ENCODE measurements at regions not wholly inside any gene's neighbourhood (a gene's known extent, or its start where the extent isn't known, plus 50 kb on each side); places are given as distances from the start of the nearest gene placed in this dataset.
"Not testable (repeated sequence)": the region's sequence is repeated elsewhere in the genome, so short reads cannot be mapped to it uniquely, and the experiment has no call there.

DNA sequence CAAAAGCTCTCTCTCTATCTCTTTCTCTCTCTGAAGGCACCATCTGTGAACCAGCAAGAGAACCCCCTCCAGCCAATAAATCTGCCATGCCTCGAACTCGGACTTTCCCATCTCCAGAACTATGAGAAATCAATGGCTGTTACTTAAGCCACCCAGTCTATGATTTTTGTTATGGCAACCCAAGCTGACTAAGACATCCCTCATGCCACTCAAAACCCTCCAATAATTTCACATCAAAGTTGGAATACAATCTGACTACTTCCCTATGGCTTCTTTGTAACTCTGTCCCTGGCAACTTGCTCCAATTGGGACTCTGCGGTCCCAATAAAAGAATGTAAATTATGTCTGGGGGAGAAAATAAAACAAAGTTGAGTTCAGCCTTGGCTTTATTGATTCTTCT is 265.7 kb downstream of the SHOX start:
- DNase-seq (ENCODE audit: low read depth) = no peak

DNA sequence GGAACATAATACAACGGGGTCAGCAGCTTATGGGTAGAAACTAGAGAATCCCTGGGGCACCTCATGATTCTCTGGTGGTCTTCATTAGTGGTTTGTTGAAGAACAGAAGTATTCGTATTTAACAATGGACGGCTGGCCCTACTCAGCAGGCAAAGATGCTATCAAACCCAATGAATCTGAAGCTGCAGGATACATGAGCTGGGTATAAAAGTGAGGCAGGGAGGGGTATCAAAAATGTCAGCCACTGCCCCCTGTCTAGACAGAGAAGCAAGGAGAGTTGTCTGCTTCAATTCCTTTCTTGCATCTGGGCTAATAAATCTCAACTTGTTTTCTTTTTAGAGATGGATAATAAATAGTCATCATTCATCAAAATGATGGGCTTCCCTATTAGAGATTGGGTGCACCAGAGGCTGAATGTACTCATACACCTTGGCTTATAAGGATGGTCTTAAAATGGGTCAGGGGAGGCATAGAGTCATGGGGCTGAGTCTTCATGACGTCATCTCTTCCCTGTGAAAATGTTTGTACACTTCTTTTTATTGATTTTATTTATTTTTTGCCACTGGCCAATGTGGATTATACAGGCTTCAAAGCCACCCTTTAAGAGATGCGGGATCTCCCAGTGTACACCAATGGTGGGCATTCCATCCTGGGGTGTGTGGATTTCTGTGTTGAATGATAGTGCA is 259.5 kb downstream of the SHOX start:
- DNase-seq (ENCODE audit: low read depth) = no peak

DNA sequence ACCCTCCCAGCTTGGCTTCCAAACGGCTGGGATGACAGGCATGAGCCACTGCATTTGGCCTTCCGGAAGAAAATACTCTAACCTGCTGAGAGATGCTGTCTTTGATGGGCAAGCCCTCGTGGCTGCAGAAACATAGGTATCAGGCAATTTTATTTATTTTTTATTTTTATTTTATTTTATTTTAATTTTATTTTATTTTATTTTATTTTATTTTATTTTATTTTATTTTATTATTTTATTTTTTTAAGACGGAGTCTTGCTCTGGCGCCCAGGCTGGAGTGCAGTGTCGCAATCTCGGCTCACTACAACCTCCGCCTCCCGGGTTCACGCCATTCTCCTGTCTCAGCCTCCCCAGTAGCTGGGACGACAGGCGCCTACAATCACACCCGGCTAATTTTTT is 257.1 kb downstream of the SHOX start:
- DNase-seq (ENCODE audit: low read depth) = not testable (repeated sequence)

DNA sequence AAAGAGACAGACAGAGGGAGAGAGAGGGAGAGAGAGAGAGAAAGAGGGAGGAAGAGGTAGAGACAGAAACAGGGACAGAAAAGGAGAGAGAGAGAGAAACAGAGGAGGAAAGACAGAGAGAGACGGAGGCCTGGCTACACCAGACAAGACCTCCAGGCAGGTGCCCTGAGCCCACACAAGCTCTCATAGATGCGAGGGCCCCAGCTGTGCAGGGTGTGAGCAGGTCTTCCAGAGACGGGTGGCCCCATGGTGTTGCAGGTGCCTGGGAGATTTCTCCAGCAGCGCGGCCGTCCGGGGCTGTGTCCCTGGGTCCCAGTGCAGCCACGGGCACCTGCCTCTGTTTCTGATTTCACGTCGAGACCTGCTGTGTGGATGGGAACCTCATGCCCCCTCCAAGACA is 253.0 kb downstream of the SHOX start:
- DNase-seq (ENCODE audit: low read depth) = no peak

DNA sequence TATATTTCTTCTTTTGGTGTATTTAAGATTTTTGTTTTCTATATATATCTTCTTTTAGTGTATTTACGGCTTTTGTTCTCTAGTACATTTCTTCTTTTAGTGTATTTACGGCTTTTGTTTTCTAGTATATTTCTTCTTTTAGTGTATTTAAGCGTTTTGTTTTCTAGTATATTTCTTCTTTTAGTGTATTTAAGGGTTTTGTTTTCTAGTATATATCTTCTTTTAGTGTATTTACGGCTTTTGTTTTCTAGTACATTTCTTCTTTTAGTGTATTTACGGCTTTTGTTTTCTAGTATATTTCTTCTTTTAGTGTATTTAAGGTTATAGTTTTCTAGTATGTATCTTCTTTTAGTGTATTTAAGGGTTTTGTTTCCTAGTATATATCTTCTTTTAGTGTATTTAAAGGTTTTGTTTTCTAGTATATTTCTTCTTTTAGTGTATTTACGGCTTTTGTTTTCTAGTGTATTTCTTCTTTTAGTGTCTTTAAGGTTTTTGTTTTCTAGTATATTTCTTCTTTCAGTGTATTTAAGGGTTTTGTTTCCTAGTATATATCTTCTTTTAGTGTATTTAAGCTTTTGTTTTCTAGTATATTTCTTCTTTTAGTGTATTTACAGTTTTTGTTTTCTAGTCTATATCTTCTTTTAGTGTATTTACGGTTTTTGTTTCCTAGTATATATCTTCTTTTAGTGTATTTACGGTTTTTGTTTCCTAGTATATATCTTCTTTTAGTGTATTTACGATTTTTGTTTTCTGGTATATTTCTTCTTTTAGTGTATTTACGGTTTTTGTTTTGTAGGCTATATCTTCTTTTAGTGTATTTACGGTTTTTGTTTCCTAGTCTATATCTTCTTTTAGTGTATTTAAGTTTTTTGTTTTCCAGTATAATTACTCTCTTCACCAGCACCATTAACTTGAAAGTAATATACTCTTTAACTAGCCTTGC is 249.4 kb downstream of the SHOX start:
- DNase-seq (ENCODE audit: low read depth) = not testable (repeated sequence)

DNA sequence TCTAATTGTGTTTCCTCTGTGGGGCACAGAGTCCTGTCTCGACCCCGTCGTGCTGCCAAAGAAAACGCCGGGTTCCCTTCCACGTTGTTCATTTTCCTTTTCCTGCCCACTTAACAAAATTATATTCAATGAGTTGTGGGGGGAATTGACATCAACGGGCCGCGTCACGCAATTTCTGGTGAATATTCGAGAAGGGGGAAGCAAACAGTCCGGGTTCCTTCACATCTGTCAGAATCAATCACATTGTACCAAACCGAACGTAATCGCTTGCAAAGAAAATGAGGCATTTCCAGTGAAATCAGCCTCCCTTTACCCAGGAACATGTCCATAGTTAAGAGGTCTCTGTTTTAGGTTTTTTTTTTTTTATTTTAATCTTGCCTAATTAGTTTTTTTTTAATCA is 243.5 kb downstream of the SHOX start:
- no peak for DNase-seq (ENCODE audit: low read depth)

DNA sequence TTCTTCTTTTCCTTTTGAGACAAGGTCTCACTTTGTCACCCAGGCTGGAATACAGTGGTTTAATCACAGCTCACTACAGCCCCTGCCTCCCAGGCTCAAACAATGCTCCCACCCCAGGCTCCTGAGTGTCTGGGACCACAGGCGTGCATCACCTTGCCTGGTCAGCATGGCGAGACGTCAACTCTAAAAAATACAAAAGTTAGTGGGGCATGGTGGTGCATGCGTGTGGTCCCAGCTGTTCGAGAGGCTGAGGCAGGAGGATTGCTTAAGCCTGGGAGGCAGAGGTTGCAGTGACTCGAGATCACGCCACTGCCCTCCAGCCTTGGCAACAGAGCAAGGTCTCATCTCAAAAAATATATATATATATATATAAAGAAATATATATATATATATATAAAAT is 242.4 kb downstream of the SHOX start:
- DNase-seq (ENCODE audit: low read depth) = no peak

DNA sequence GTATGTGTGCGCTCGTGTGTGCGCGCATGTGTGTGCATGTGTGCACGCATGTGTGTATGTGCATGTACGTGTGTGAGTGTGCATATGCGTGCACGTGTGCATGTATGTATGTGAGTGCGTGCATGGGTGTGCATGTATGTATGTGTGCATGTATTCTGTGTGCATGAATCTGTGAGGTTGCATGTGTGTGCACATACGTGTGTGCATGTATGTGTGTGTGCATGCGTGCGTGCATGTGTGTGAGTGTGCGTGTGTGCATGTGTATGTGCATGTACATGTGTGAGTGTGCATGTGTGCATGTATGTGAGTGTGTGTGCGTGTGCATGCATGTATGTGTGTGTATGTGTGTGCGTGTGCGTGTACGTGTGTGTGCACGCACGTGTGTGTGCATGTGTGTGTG is 241.5 kb downstream of the SHOX start:
- DNase-seq (ENCODE audit: low read depth) = no peak

DNA sequence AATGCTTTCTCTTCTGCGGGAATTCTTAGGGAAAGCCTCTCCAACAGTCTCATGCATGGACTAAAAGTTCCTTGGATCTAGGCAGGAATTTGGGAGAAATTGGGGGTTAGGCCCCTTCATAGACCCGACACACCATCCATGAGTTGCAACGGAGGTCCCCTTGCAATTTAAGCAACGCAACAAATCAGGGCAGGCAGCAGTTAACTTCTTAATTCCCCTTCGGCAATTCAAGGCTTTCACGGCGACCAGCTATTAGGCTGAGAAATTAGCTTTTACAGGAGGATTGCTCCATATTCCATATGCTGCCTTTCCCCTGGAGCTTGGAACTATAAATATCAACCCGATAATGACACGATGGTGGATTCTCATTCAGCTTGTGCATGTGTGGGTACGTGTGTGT is 241.0 kb downstream of the SHOX start:
- DNase-seq (ENCODE audit: low read depth) = no peak

DNA sequence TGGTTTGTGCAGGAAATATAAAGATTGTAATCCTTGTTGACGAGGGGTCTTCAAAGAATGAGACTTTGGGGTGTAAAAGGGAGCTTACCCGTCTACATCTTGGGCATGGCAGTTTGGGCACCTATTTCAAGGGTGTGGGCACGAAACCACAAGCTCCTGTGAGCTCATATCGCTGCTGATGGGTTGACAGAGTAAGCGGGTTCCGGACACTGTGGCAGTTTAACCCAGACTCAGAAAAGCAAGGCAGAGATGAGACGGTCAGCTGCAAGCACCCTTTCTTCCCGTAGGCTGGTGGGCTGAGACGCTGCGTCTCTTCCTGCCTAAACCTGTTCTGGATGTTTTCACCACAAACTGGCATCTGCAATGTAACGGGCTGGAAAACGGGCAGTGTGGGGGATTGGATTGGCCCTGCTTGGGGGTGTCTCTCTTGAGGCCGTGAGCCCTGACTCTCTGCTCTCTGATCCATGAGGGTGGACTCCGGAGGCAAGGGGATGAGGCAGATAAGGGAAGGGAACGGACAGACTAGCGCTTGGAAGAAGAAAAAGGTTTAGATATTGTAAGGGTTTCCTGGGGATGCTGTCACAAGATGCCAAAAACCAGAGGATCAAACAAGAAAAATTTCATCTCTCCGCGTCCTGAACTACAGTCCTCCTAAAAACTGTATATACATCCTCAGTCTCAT is 237.5 kb downstream of the SHOX start:
- DNase-seq (ENCODE audit: low read depth) = no peak

DNA sequence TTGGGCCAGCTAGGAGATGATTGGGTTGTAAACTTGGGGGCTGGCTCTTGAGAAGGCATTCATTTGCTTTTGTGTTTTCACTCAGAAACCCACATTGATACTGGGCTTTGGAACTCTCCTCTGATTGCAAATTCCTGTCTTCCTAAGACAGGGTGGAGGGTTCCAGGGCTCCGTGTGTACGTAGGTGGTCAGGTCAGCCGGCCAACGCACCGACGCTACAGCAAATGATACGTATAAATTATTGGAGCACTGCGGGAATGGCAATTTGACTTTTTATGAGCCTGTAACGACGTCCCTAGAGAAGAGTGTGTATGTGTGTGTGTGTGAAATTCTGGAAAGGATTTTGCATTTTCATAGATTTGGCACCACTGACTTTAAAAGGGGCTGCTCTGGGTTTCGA is 236.9 kb downstream of the SHOX start:
- DNase-seq (ENCODE audit: low read depth) = no peak

DNA sequence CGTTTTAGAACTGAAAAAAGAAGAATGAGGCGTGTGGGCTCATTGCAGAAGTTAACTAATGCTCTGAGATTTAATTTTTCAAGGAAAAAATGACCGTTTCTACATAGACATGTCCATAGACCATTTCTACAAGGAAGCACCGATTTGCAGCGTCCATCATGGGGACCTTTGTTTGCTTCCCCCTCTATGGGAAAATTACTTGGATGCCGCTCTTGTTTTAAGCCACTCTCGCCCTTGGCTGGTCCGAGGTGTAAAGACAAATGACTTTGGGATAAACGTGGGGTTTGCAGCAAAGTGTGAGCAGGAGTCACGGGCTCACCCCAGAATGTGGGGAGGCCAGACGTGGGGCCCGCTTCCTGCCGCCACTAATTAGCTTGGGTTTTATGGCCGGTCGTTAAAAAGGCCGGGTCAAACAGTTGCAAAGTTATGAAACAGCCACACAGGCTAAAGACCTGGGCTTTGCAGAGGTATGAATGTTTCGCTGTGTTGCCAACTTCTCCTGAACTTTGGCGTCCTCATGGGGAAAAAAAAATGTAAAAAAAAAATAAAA is 235.9 kb downstream of the SHOX start:
- no peak for DNase-seq (ENCODE audit: low read depth)

DNA sequence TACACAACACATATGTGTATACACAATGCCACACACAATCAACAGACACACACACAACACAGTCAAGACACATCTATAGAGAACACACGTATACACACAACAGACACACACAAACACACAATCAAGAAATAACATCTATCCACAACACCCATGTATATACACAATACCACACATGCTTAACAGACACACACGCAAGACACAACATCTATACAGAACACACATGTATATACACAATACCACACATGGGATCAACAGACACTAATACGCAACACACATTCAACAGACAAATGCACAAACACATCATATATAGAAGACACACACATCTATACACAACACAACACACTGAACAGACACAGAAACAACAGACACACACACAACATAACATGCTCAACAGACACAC is 234.8 kb downstream of the SHOX start:
- DNase-seq (ENCODE audit: low read depth) = no peak

DNA sequence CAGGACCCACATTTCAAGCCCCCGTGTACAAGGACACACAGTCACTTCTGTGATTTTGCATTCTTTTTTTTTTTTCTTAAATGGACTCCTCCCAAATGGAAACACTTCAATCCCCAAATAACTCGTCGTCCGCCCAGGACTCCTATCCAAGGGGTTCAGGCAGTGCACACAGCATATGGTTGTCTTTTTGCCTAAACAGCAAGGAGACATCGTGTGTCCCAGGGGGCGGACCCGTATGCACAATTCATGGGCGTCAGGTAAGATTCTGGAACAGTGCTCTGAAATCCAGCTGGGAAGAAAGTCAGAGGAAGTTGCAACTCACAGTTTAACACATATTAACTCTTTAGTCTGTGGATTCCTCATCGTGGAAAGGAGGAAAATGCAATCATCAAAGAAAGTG is 231.3 kb downstream of the SHOX start:
- no peak for DNase-seq (ENCODE audit: low read depth)

DNA sequence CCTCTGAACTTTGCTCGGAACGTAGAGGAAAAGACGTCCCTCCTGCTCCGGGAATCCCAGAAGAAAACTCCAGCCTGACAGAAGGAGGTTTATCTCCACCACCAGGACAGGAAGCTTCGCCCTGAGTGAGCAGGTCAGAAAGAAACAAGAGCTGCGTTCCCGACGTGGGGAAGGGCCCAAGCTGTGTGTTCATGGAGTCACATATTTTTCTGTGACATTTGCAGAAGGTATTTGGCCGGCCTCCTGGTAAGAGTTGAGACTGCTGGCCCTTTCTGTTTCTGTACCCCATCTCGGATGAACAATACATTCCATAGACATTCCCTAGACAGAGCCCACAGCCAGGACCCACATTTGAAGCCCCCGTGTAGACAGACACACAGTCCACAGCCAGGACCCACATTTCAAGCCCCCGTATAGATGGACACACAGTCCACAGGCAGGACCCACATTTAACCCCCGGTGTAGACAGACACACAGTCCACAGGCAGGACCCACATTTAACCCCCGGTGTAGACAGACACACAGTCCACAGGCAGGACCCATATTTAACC is 230.8 kb downstream of the SHOX start:
- DNase-seq (ENCODE audit: low read depth) = no peak

DNA sequence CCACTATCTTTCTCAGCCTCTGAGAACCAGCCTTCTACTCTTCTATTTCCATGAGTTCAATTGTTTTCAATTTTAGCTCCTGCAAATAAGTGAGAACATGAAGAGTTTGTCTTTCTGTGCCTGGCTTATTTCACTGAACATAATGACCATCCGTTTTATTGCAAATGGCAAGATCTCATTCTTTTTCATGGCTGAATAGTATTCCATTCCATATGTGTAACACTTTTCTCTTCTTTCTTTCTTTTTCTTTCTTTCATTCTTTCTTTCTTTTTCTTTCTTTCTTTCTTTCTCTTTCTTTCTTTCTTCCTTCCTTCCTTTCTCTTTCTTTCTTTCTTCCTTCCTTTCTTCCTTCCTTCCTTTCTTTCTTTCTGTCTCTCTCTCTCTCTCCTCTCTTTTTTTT is 228.7 kb downstream of the SHOX start:
- DNase-seq (ENCODE audit: low read depth) = no peak

DNA sequence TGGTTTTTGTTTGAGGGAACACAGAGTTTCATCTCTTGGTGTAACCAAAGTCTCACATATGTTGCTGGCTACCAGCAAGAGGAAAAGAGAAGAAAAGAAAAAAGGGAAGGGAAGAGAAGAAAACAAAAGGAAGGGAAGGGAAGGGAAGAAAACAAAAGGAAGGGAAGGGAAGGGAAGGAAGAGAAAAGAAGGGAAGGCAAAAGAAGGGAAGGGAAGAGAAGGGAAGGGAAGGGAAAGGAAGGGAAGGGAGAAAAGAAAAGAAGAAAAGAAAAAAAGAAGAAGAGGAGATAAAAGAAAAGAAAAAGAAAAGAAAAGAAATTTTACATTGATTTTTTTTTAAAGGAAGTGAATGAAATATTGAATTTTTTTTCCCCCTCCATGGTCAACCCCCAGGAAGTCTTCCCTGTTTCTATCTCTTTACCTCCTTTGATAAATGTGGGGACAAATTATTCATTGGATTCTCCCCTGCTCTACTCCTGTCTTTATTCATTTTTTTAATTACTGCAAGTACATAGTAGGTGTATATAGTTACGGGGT is 228.0 kb downstream of the SHOX start:
- no peak for DNase-seq (ENCODE audit: low read depth)

DNA sequence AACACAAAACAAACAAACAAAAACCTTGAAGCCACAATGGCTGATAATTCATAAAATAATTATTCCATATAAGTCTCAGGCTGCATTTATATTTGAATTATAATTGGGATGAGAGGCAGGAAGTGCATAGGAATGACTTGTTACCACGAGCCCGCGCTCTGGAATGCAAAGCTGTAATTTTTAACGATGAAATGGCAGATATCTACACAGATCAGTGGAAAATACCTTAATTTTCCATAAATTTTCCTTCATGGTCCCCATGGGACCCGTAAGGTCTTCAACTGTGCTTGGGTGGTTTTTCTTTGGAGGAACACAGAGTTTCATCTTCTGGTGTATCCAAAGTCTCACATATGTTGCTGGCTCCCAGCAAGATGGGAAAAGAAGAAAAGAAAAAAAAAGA is 226.8 kb downstream of the SHOX start:
- no peak for DNase-seq (ENCODE audit: low read depth)

DNA sequence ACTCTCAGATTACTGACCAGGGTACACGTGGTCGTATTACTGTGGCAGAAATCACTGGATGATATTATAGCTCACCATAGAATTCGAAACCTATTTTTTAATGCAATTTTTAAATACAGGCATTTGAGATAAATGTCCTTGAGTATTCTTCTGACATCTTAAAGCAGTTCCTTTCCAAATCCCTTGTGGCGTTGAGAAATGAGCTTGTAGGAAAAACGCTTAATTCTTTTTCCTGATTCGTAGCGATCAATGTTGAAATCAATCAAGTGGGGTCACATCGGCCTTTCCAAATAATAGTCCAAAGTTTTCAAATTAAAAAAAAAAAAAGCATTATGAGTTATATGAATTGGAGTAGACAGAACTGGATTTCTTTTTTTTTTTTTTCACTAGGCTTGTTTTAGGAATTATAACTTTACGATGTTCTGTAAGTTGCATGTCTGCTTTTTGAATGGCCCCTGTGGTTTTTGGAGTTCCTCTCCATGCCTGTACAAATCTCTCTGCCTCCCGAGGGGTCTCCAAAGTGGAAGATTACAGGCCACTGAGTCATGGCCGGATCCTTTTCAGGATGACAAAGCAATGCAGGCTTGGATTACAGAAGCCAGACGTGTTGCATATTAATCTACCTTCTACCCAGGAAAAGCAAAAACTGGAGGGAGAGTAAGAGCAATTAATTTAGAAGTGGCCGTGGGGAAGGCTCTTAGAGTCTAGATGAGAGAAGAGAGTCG is 226.1 kb downstream of the SHOX start:
- DNase-seq (ENCODE audit: low read depth) = no peak

DNA sequence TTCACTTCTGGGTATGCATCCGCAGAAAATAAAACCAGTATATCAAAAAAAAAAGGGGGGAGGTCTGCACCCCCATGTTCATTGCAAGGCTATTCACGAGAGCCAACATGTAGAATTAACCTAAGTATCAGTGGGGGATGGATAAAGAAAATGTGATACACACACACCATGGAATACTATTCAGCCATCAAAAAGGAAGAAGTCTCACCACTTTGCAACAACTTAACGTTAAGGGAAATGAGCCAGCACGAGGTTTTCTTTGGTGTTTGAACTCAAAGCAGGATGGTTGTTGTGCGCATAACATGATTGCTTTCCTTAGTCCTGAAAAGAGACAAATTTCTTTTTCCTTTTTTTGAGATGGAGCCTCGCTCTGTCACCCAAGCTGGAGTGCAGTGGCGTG is 222.7 kb downstream of the SHOX start:
- no peak for DNase-seq (ENCODE audit: low read depth)

DNA sequence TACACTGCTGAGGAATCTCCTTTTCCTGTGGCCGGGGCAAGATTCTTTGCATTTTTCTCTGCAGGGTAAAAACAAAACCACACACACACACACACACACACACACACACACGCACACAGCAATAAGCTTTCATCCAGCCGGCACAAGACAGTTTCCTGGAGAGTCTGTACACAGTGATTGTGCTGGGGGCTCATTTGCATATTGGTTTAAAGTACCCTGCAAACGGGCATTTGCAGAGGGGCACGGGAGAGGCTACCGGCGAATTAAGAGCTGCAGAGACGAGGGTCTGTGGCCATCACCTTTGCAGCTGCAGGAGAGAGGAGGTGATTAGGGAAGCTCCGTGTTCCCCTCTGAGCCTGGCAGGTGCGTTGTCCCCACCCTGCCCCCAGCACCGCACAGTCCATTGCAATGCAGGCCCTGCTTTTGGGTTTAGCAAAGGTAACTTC is 219.9 kb downstream of the SHOX start:
- DNase-seq (ENCODE audit: low read depth) = no peak

All from non-pigmented ciliary epithelial cell (primary cell).